ENCODE measurements at regions not wholly inside any gene's neighbourhood (a gene's known extent, or its start where the extent isn't known, plus 50 kb on each side); places are given as distances from the start of the nearest gene placed in this dataset.
A peak's percentile ranks its signal among the peaks of the same experiment; 100 is the strongest.

GRCh38 chr9:90948156-90948555, 146.5 kb downstream of the SYK start:
- FAIRE-seq (no peak), DNase-seq (ENCODE audit: insufficient read length, low spot score) (no peak)

GRCh38 chr9:90950600-90950999, 149.0 kb downstream of the SYK start:
- DNase-seq (ENCODE audit: insufficient read length, low spot score) = no peak
- no peak for FAIRE-seq

- FAIRE-seq (no peak), DNase-seq (ENCODE audit: insufficient read length, low spot score) (no peak)
These were observed 151.6 kb downstream of the SYK start for GRCh38 chr9:90953200-90953599.

GRCh38 chr9:90953805-90954204, 152.2 kb downstream of the SYK start:
- FAIRE-seq = no peak
- DNase-seq (ENCODE audit: insufficient read length, low spot score) = no peak

GRCh38 chr9:90956026-90956810, 154.6 kb downstream of the SYK start:
- DNase-seq (ENCODE audit: insufficient read length, low spot score) (peak; percentile 34), FAIRE-seq (no peak)

- FAIRE-seq = no peak
- no peak for DNase-seq (ENCODE audit: insufficient read length, low spot score)
These were observed 156.7 kb downstream of the SYK start for GRCh38 chr9:90958328-90958727.

- DNase-seq (ENCODE audit: insufficient read length, low spot score) (no peak), FAIRE-seq (no peak)
These were observed 159.3 kb downstream of the SYK start for GRCh38 chr9:90960941-90961340.

GRCh38 chr9:90961375-90961774, 159.8 kb downstream of the SYK start:
- DNase-seq (ENCODE audit: insufficient read length, low spot score) = no peak
- FAIRE-seq = no peak

- no peak for FAIRE-seq
- no peak for DNase-seq (ENCODE audit: insufficient read length, low spot score)
These were observed 162.7 kb downstream of the SYK start for GRCh38 chr9:90964101-90965020.

- FAIRE-seq (no peak), DNase-seq (ENCODE audit: insufficient read length, low spot score) (no peak)
These were observed 163.8 kb downstream of the SYK start for GRCh38 chr9:90965226-90966030.

- DNase-seq (ENCODE audit: insufficient read length, low spot score) (no peak), FAIRE-seq (no peak)
These were observed 164.3 kb downstream of the SYK start for GRCh38 chr9:90966031-90966290.

GRCh38 chr9:90966480-90967144, 165.0 kb downstream of the SYK start:
- no peak for DNase-seq (ENCODE audit: insufficient read length, low spot score)
- no peak for FAIRE-seq

- FAIRE-seq = no peak
- DNase-seq (ENCODE audit: insufficient read length, low spot score) = no peak
These were observed 165.5 kb downstream of the SYK start for GRCh38 chr9:90967145-90967538.

GRCh38 chr9:90969021-90969675, 167.5 kb downstream of the SYK start:
- no peak for DNase-seq (ENCODE audit: insufficient read length, low spot score)
- no peak for FAIRE-seq

GRCh38 chr9:90970608-90971007, 169.0 kb downstream of the SYK start:
- FAIRE-seq (no peak), DNase-seq (ENCODE audit: insufficient read length, low spot score) (no peak)

GRCh38 chr9:90972057-90972456, 170.4 kb downstream of the SYK start:
- DNase-seq (ENCODE audit: insufficient read length, low spot score) = no peak
- FAIRE-seq = no peak

- DNase-seq (ENCODE audit: insufficient read length, low spot score) (no peak), FAIRE-seq (no peak)
These were observed 172.4 kb downstream of the SYK start for GRCh38 chr9:90974016-90974415.

GRCh38 chr9:90974643-90975245, 173.1 kb downstream of the SYK start:
- DNase-seq (ENCODE audit: insufficient read length, low spot score) (no peak), FAIRE-seq (no peak)

GRCh38 chr9:90975781-90976538, 174.3 kb downstream of the SYK start:
- FAIRE-seq = no peak

More at GRCh38 chr9:90975781-90976538, 174.3 kb downstream of the SYK start:
- DNase-seq (ENCODE audit: insufficient read length, low spot score) = no peak
